HG03196 (cell line): ENCODE measurements at regions not wholly inside any gene's neighbourhood (a gene's known extent, or its start where the extent isn't known, plus 50 kb on each side); places are given as distances from the start of the nearest gene placed in this dataset.

Experiments used
- ATAC-seq: cut with Tn5 transposase; IDR thresholded peaks from one replicate; pipeline ENCODE4 v1.9.1; 2021; ENCODE audit not compliant: unreplicated experiment

DNA sequence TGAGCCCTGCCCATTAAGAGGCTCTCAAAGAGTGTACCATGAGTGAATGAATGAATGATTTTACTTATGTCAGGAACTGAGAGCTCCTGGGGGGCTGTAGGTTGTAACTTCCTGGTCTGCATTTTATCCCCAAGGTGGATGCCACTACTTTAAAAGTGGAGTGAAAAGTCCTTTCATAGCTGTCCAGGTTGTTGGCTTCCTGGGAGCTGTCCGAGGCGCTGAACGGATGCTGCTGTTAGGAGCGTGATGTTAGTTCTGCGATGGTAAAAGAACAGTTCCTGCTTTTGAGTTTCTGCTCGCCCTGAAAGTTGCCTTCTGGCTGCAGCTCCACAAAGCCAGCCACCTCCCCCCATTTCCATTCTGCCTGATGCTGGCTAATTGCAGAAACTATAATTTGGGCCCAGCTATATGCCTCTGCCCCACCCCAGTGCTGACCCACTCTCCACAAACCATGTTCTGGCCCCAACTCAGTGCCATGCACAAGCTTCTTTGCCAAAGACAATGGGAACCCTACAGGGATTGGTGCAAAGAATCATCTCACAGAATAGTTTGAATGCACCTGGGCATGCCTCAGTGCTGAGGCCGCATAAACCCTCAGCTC, 330.9 kb upstream of the CDH4 start:
- ATAC-seq = no peak

DNA sequence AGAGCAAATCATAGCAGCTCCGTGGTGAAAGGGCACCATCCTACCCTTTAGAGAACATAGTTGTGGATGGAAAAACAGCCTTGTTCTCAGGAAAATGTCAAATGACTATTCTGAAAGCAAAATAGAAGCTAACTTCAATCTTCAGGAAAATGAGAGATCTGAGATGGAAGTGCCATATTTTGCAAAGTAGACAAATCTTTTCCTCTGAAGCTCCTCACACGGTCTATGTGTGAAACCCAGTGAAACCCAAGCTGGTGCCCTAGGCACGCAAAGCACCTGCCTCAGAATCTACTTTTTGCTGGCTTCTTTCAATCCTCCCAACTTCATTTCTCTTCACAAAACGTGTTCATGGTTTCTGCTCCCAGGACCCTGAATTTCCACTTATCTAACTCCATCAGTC, 325.2 kb upstream of the CDH4 start:
- ATAC-seq = no peak

DNA sequence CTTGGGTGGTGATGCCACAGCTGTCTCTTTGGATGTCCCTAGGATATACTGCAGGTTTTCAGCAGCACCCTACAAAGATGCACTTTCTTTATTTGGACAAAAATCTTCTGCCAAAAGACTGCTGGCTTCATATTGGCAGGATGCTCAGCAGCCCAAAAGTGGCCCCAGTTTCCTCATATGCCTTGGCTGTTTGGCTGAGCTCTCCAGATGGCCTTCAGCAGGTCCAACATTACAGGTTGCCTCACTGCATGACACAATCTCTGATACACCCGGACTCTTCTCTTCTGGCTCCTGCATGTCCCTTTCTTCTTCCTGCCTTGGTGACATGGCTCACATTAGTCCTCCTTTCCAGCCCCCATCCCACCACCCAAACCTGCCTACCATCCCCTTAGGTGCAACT, 323.7 kb upstream of the CDH4 start:
- ATAC-seq = no peak

DNA sequence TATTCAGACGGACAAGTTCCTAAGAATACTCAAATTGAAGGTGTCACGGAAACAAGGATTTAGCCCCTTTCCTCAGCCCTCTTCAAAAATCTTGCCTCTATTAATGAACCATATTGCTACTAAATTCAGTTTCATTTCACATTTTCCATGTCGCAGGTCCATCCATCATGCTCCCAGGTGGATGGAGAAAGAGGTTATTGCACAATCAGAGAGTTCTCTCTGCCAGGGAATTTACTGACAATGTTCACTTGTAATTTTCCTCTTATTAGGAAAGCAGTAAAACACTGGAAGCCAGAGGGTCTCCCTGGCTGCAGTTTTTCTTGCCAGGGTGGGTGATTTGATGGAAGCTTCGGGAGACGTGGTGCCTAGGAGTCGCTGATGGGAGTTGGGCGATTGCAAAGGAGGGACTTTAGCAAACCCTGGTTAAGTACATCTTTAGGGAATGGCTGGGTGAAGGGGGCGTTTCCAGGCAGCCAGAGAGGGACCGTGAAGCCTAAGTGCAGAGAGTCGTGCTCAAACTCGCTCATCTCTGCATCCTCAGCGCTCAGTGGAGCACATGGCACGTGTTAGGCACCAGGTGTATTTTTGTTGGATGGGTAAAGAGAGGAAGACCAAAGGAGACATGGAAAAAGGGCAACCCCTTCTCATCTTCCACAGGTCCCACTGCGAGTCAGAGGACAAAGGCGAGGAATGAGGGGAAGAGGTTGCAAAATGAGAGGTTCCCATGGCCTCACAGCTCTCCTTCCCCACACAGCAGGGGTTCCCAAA, 321.9 kb upstream of the CDH4 start:
- ATAC-seq = no peak

DNA sequence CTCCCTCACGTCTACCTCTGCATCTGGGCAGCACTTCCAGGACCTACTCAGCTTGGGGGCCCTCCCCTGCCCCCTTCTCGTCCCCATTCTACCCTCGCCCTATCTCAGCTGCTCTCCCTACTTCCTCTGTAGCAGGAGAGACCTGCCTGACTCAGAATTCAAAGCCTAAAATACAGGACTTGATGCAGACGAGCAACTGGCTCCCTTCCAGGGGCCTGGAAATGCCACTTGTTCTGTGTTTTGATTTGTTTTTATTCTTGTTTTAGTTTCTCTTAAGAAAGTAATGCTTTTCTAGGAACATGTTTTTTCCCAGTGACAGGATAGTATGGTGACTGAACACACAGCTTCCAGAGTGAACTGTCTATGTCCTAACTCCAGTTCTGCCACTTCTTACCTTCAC, 320.4 kb upstream of the CDH4 start:
- no peak for ATAC-seq

DNA sequence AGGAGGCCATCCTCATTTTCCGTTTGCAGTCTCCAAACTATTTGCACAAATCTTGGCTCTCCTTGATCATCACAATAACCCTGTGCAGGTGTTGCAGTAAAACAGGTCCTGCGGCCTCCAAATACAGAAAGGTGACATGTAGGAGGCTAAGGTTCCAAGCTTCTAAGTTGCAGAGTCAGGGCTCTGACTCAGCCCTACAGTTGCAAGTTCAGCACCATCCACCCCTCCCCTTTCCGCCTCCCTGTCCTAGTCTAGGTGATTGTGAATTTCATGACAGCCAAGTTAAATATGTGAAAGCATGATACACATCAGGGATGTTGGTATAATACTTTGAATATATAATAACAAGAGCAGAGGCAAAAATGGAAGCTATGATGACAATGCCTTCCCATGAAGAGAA, 317.3 kb upstream of the CDH4 start:
- ATAC-seq = no peak

DNA sequence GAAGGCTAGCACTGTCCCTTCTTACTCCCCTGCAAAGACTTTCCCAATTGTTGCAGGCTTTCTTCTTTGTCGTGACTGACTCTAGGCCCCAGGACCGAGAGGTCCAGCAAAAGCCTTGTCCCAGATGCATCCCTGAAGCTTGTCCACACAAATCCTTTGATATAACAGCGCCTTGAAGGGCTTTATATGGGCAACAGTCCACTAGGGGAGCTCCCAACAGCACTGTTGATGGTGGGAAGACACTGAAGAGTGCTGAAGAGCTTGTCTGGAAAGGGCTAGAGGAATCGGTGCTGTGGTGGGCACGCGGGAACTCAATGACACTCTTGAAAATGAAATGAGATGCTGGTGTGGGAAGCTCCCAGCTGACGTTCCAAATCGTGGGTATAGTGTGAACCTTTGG, 316.1 kb upstream of the CDH4 start:
- no peak for ATAC-seq

DNA sequence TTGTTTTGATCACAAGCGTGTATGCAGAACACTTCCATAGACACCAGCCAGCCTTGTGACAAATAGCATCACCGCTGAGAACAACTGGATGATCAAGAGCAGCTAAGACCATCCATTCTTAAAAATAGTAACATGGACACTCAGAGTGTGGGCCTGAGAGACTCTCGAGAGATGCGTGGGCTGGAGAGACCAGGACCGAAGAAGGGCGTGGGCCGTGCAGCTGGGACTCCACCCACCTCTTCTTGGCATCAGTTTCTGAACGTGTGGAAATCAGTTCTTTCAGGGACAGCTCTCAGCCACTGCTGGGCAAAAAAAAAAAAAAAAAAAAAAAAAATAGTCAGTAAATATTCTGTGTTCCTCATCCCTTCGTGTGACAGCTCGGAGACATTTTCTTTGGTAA, 314.5 kb upstream of the CDH4 start:
- ATAC-seq = no peak

DNA sequence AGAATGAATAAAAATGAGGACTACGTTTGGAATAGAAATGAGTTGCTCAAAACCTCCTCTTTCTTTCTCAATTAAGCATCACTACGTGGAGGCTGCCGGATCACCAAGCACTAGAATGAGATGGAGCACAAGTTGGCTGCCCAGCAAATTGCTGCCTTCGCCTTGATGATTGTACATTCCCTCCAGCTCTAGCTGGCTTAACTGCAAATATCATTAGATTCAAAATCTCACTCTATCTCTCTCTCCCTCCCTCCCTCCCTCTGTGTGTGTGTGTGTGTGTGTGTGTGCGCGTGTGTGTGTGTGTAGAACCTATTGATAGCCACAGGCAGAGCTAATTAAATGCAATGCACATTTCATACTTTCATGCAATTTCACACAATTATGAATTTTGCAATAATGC, 310.7 kb upstream of the CDH4 start:
- ATAC-seq = no peak

DNA sequence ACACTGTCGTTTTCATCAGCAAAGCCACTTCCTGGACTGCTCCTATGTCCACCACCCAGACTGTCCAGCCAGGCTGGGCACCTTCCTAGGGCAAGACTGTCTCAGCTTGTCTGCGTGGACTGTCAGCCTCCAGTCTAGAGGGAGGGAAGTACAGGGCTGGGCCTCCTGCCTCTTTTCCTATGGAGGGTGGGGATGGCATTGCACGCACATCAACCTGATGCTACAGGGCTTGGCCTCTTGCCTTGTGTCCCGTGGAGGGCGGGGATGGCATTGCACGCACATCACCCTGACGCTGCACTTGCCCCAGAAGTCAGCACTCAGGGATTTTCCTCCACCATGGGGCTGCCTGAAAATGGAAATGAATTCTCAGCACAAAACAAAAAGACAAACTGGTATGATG, 304.2 kb upstream of the CDH4 start:
- no peak for ATAC-seq

DNA sequence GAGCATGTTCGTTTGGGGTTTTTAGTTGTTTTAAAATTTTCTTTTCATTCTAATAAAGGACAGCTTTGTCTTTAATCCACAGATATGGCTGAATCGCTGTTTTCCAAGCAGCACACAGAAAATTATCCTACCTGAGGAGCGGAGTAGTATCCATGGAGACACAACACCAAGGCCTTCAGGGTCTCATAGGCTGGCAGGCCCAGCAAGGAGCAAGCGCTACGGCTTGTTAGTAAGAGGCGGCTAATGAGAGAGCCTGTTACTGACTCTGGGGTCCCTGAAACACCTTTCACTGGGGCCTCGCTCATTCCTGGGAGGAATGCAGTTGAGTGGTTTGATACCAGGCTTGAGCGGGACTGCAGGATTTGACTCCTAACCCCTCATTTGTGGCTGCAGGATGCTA, 303.8 kb upstream of the CDH4 start:
- ATAC-seq = no peak

DNA sequence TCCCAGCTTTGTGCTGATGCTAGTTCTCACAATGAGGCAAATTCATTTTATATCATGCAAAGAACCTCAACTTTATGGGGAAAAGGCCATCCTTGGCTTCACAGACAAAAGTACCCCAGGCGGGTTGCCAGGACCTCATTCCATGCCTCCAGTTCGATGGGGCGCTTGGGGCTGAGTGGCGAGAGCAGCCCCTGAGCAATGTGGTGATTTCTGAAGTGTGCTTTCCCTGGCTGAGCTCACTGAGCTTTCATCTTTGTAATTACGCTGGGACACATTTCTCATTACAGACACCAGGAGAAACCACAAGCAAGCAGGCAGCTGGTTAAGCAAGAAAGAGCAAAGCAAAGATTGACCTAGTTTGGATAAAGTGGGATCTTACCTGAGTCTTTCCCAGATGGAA, 301.5 kb upstream of the CDH4 start:
- ATAC-seq = no peak

DNA sequence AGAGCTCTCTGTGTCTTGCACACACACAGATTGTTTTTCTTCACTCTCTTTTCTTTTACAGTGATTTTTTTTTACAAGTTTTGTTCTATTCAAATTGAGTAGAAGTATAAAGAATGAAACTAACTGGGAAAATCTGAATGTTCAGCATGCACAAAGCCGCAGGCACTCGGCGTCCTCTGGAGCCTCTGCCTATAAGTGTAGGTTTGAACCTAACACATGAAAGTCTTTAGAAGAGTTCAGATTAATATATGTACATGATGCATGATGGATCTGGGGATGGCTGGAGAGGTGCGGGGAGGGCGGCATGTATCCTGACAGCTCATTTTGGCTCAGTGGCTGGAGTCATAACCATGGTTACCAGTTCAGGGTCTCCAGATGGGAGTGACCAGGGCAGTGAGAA, 301.1 kb upstream of the CDH4 start:
- no peak for ATAC-seq

DNA sequence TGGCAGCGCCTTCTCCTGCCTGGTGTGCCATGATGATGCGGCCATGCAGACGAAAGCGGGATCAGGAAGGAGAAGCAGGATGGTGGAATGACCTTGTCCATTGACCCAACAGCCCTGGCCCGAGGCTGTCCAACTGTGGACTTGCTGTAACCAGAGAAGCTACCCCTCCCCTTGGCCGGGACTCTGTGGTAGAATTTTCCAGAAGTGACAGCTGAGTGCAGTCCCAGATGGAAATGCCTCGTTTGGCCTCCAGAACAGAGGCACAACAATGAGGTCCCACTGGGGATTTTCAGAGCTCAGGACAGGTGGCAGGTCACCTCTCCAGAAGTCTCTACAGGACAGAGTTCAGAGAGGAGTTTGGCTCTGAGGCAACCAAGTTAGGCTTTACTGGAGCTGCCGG, 299.2 kb upstream of the CDH4 start:
- ATAC-seq = no peak

DNA sequence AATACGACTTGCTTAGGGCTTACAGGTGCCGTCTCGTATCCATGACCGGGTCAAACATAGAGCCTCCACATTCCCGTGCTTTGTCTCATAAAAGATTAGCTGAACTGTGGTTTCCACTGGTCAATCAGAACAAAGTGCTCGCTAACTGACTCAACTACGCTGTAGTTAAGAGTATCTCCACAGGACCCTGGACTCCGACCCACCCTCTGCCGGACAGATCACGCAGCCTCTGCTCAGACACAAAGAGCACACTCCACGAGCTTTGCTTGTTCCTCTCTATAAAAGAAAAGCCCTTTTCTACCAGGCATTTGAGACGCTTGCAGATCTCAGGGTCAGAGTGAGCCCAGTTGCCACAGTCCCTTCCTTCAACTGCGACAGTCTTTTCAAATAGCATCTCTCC, 298.7 kb upstream of the CDH4 start:
- no peak for ATAC-seq

DNA sequence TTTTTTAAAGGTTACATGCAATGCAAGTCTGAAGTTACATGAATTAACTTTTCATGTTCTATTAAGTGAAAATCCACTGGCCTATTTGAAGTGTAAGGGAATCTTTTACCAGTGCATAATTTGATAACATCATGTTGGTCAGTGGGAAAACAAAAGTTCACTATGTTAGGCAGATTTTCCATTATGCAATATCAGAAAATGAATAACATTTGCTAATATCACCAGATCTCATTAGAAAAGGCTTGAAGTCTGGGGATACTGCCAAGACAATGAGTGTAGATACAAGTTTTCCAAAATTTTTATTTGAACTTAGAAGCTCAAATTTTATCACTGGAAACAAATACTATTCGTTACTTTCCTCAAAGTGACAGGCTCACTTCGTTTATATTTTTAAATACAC, 296.4 kb upstream of the CDH4 start:
- ATAC-seq = no peak

DNA sequence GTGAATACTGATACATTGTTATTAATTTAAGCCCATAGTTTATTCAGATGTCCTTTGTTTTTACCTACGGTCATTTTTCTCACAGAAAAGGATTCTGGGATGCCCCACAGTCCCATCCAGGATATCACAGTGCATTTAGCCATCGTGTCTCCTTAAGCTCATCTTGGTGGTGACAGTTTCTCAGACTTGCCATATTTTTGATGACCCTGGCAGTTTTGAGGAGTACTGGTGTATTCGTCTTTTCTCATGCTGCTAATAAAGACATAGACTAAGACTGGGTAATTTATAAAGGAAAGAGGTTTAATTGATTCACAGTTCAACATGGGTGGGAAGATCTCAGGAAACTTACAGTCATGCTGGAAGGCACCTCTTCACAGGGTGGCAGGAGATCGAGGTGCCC, 295.9 kb upstream of the CDH4 start:
- ATAC-seq = no peak

DNA sequence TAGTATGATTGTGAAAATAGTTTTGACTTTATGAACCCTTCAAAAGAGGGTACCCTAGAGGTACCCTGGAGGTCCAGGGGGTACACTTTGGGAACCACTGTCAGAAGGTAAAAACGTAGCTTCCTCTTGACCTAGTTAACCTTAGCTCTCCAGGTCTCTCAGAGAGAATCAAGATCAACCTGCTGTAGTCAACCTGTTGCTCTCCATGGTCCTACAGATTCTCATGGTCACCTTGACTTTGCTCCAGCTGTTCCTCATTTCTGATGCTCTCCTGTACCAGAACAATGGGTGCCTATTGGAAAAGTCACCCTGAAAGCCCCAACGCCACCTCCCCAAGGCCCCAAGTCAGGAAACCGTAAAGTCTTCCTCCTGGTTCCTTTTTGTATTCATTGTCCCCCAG, 294.4 kb upstream of the CDH4 start:
- no peak for ATAC-seq

DNA sequence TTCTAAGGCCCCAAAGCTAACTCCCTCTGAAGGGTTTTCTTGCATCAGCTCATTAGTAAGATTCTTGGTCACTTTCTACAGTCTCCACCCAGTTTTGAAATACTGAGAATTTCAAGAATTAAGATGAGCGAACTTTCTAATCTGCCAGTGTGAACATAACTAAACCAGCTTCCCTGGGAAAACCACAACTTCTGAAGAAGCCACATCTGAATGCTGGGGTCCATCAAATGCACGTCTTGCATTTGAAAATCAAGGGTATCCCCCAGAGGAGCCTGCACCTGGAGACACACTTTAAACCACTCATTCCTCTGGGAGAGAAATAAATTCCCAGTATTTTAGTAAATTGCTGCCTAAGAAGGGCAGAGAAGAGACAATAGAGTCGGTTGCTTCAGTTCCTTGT, 292.1 kb upstream of the CDH4 start:
- no peak for ATAC-seq

DNA sequence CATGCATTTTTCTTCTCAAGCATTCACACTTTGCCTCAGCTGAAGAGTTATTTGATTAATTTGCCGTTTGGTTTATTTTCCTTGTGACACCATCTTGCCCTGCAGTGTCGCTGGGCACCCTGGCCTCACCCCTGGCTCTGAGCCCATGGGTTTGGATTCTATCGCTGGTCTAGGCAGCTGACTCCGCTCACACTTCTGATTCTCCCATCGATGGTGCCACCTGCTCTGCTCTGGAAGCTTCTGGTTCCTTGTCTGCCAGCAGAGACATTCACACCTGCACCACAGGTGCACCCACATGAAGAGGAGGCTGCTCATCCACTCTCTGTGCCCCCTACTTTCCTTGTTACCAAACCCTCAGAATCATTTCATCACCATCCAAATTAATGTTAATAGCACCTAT, 291.6 kb upstream of the CDH4 start:
- no peak for ATAC-seq

DNA sequence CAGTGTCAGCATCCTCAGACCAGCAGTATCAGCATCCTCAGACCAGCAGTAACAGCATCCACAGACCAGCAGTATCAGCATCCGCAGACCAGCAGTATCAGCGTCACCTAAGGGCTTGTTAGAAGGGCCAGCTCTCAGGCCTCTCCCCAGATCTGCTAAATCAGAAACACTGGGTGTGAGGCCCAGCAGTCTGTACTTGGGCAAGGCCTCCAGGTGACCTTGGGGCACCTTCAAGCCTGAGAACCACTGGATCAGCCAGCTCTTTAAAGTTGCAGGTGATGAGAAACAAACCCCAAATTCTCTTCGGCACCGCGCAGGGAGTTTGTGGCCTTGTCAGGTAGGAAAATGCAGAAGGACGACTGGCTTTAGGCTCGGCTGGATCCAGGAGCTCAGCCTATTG, 290.5 kb upstream of the CDH4 start:
- no peak for ATAC-seq

DNA sequence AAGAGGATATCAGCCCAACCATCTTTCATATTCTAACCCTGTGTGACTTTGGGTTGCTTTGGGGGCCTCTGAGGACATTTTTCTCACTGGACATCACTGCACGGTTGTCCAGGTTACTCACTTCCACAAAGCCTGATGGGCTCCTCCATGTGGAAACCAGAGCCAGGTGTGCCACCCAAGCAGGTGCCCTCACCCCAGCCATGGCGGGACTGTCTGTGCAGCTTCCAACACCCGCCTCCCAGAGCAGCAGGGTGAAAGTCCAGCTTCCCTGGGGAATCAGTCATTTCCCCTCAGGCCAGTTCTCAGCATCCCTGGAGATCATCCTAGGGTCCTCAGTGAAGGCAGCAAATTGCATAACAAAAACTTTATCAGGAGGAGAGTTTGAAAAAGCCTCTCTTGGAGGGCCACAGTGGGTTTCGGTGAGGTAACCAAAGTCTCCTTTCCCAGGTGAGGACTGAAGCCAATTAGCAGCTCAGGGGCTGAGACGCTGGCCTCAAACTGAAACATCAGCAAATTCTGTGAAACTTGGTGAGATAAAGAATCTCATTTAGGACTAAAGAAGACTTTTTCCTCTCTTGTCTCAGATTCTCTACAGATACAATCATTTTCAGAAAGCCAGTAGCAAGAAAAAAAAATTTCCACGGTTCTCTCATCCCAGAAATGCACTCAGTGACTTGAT, 289.6 kb upstream of the CDH4 start:
- ATAC-seq = no peak

DNA sequence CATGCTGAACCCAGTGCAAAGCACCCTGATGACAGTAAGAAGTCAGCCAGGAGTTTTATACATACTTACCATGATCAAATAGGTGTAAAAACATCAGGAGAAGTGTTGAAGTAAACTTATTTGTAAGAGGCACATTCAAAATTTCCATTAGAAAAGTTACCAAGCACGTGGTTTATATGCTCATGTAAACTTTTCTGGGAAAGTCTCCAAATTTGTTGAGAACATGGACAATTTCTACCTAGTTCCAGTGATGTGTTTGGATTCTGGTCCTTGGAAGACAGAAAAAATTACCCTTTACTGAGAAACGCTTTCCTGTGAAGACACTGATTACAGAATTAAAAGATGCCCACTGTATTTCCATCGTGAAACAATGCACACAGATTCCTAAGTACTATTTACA, 288.9 kb upstream of the CDH4 start:
- ATAC-seq = no peak
